ENCODE measurements at regions not wholly inside any gene's neighbourhood (a gene's known extent, or its start where the extent isn't known, plus 50 kb on each side); places are given as distances from the start of the nearest gene placed in this dataset.

- DNase-seq (ENCODE audit: low spot score): no peak
- Histone ChIP-seq H3K36me3 (ENCODE audit: insufficient read depth, low read length) (no peaks in the 10 kb centered on the region), H3K9me2 (ENCODE audit: insufficient read depth, low read length) (no peaks in the 10 kb centered on the region), H3K4me3 (ENCODE audit: low read depth, low read length, poor library complexity, severe bottlenecking) (no peak overlapping the region), H3K9me3 (ENCODE audit: low read length) (no peaks in the 10 kb centered on the region), H3K79me2 (ENCODE audit: insufficient read depth, low read depth, low read length) (no peaks in the 10 kb centered on the region), H4K20me1 (ENCODE audit: insufficient read depth, low read length) (no peaks in the 10 kb centered on the region), H3K27ac (ENCODE audit: low read depth, low read length, poor library complexity, severe bottlenecking) (no peak overlapping the region), H2AFZ (ENCODE audit: low read length) (no peak overlapping the region), H3K4me1 (ENCODE audit: insufficient read depth, low read length, poor library complexity, severe bottlenecking) (no peaks in the 10 kb centered on the region), H3K4me2 (ENCODE audit: low read length) (no peak overlapping the region)
- no TSS peak for BruUV-seq (replicated peaks)
- TF ChIP-seq, protein P1, sequence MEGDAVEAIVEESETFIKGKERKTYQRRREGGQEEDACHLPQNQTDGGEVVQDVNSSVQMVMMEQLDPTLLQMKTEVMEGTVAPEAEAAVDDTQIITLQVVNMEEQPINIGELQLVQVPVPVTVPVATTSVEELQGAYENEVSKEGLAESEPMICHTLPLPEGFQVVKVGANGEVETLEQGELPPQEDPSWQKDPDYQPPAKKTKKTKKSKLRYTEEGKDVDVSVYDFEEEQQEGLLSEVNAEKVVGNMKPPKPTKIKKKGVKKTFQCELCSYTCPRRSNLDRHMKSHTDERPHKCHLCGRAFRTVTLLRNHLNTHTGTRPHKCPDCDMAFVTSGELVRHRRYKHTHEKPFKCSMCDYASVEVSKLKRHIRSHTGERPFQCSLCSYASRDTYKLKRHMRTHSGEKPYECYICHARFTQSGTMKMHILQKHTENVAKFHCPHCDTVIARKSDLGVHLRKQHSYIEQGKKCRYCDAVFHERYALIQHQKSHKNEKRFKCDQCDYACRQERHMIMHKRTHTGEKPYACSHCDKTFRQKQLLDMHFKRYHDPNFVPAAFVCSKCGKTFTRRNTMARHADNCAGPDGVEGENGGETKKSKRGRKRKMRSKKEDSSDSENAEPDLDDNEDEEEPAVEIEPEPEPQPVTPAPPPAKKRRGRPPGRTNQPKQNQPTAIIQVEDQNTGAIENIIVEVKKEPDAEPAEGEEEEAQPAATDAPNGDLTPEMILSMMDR (conservative IDR thresholded peaks at IDR 0.05; ENCODE audit: low read length): no peak
- TF ChIP-seq EZH2phosphoT487 (IDR thresholded peaks at IDR 0.05; ENCODE audit: borderline replicate concordance, low read depth, low read length): no peak
- ChIA-PET POLR2A (no interaction called here), CTCF (ENCODE audit: unreplicated experiment) (no interaction called here)
- intact Hi-C loops (cut with micrococcal nuclease; ENCODE audit: unreplicated experiment): no loop called here
These were observed 95.8 kb upstream of the IL12A start for GRCh38 chr3:159892801-159893200.

- no peak overlapping the region for H3K4me3 ChIP-seq (ENCODE audit: low read depth, low read length, poor library complexity, severe bottlenecking)
- no peaks in the 10 kb centered on the region for H3K4me1 ChIP-seq (ENCODE audit: insufficient read depth, low read length, poor library complexity, severe bottlenecking)
- H3K4me2 ChIP-seq (ENCODE audit: low read length): no peak overlapping the region
- intact Hi-C loops (cut with micrococcal nuclease; ENCODE audit: unreplicated experiment): no loop called here
- H3K36me3 ChIP-seq (ENCODE audit: insufficient read depth, low read length): no peaks in the 10 kb centered on the region
- H3K9me3 ChIP-seq (ENCODE audit: low read length): no peaks in the 10 kb centered on the region
- DNase-seq (ENCODE audit: low spot score): no peak
- H3K79me2 ChIP-seq (ENCODE audit: insufficient read depth, low read depth, low read length): no peaks in the 10 kb centered on the region
- ChIA-PET POLR2A (interaction anchor here (0.6 to 1.5 kb wide), 3 partner anchors 20 to 820 kb away, joined by 3 to 4 read pairs (median 3); no protein-coding TSS in a partner anchor), CTCF (ENCODE audit: unreplicated experiment) (no interaction called here)
- H3K9me2 ChIP-seq (ENCODE audit: insufficient read depth, low read length): no peaks in the 10 kb centered on the region
- no peak overlapping the region for H2AFZ ChIP-seq (ENCODE audit: low read length)
- H3K27ac ChIP-seq (ENCODE audit: low read depth, low read length, poor library complexity, severe bottlenecking): no peak overlapping the region
- TF ChIP-seq, protein P1 (conservative IDR thresholded peaks at IDR 0.05; ENCODE audit: low read length): no peak
- TF ChIP-seq EZH2phosphoT487 (IDR thresholded peaks at IDR 0.05; ENCODE audit: borderline replicate concordance, low read depth, low read length): no peak
- H4K20me1 ChIP-seq (ENCODE audit: insufficient read depth, low read length): no peaks in the 10 kb centered on the region
- BruUV-seq (replicated peaks): no TSS peak
These were observed 94.2 kb upstream of the IL12A start for GRCh38 chr3:159894386-159894785.

GRCh38 chr3:159895430-159895829 lies 93.2 kb upstream of the IL12A start:
- intact Hi-C loops (cut with micrococcal nuclease; ENCODE audit: unreplicated experiment): no loop called here
- no TSS peak for BruUV-seq (replicated peaks)
- POLR2A ChIA-PET: interaction anchor here (1.2 to 1.5 kb wide), 3 partner anchors 19 to 53 kb away, joined by 3 to 4 read pairs (median 3); no protein-coding TSS in a partner anchor
- H3K4me3 ChIP-seq (ENCODE audit: low read depth, low read length, poor library complexity, severe bottlenecking): no peak overlapping the region
- no peaks in the 10 kb centered on the region for H3K9me3 ChIP-seq (ENCODE audit: low read length)
- TF ChIP-seq EZH2phosphoT487 (IDR thresholded peaks at IDR 0.05; ENCODE audit: borderline replicate concordance, low read depth, low read length): no peak
- TF ChIP-seq, protein P1 (conservative IDR thresholded peaks at IDR 0.05; ENCODE audit: low read length): no peak
- H3K9me2 ChIP-seq (ENCODE audit: insufficient read depth, low read length): no peaks in the 10 kb centered on the region
- no peaks in the 10 kb centered on the region for H3K4me1 ChIP-seq (ENCODE audit: insufficient read depth, low read length, poor library complexity, severe bottlenecking)
- no peak overlapping the region for H3K27ac ChIP-seq (ENCODE audit: low read depth, low read length, poor library complexity, severe bottlenecking)
- no peak overlapping the region for H2AFZ ChIP-seq (ENCODE audit: low read length)
- no peaks in the 10 kb centered on the region for H4K20me1 ChIP-seq (ENCODE audit: insufficient read depth, low read length)
- no peak for DNase-seq (ENCODE audit: low spot score)
- CTCF ChIA-PET (ENCODE audit: unreplicated experiment): no interaction called here
- no peak overlapping the region for H3K4me2 ChIP-seq (ENCODE audit: low read length)
- no peaks in the 10 kb centered on the region for H3K36me3 ChIP-seq (ENCODE audit: insufficient read depth, low read length)
- H3K79me2 ChIP-seq (ENCODE audit: insufficient read depth, low read depth, low read length): no peaks in the 10 kb centered on the region

Measured in OCI-LY7 (cell line).